Osteocyte (in vitro differentiated cells): ENCODE measurements at regions not wholly inside any gene's neighbourhood (a gene's known extent, or its start where the extent isn't known, plus 50 kb on each side); places are given as distances from the start of the nearest gene placed in this dataset.

Experiments used
- DNase-seq: peaks from one replicate; pipeline ENCODE4 v3.0.0; 2021; ENCODE audit warnings: mixed read lengths; ENCODE audit not compliant: unreplicated experiment; ENCODE audit errors: extremely low spot score
- H3K27ac Mint-ChIP-seq: one replicate; pipeline ENCODE4 v1.8.0; 2021; ENCODE audit warnings: mild to moderate bottlenecking, mixed read lengths; ENCODE audit not compliant: unreplicated experiment
- H3K27me3 Mint-ChIP-seq: one replicate; pipeline ENCODE4 v1.8.0; 2021; ENCODE audit warnings: mixed read lengths; ENCODE audit not compliant: unreplicated experiment
- H3K36me3 Mint-ChIP-seq: one replicate; pipeline ENCODE4 v1.8.0; 2021; ENCODE audit warnings: mixed read lengths; ENCODE audit not compliant: unreplicated experiment
- H3K4me1 Mint-ChIP-seq: one replicate; pipeline ENCODE4 v1.8.0; 2021; ENCODE audit warnings: mixed read lengths; ENCODE audit not compliant: unreplicated experiment
- H3K4me3 Mint-ChIP-seq: one replicate; pipeline ENCODE4 v1.8.0; 2021; ENCODE audit warnings: mild to moderate bottlenecking, moderate library complexity, mixed read lengths; ENCODE audit not compliant: unreplicated experiment
- H3K9me3 Mint-ChIP-seq: one replicate; pipeline ENCODE4 v1.8.0; 2021; ENCODE audit warnings: mixed read lengths; ENCODE audit not compliant: unreplicated experiment
- CTCF ChIP-seq: fragments of 200-600 bp; sonication (generic); IDR thresholded peaks from 2 replicates; pipeline ENCODE4 v1.5.0; 2021; ENCODE audit warnings: antibody characterized with exemption, mild to moderate bottlenecking, moderate library complexity

- H3K4me1 Mint-ChIP-seq = peaks cover 20% of the 10 kb centered on the region
- peaks cover 18% of the 10 kb centered on the region for H3K9me3 Mint-ChIP-seq
- no peak overlapping the region for H3K27ac Mint-ChIP-seq
- no peak overlapping the region for H3K4me3 Mint-ChIP-seq
- no peak for DNase-seq
- no peaks in the 10 kb centered on the region for H3K27me3 Mint-ChIP-seq
- peaks cover 16% of the 10 kb centered on the region for H3K36me3 Mint-ChIP-seq
- TF ChIP-seq CTCF = no peak
Measured at GRCh38 chr4:114249561-114249960, 270.1 kb upstream of the ARSJ start.

GRCh38 chr4:114249976-114250375 is 270.5 kb upstream of the ARSJ start:
- no peaks in the 10 kb centered on the region for H3K27me3 Mint-ChIP-seq

GRCh38 chr4:114250439-114250891 is 271.0 kb upstream of the ARSJ start:
- DNase-seq = no peak
- H3K4me1 Mint-ChIP-seq = peaks cover 21% of the 10 kb centered on the region
- H3K4me3 Mint-ChIP-seq = peak overlapping the region; percentile 45
- H3K27ac Mint-ChIP-seq = peak overlapping the region; percentile 81
- H3K27me3 Mint-ChIP-seq = no peaks in the 10 kb centered on the region
- H3K36me3 Mint-ChIP-seq = peaks cover 21% of the 10 kb centered on the region
- peaks cover 27% of the 10 kb centered on the region for H3K9me3 Mint-ChIP-seq
- no peak for TF ChIP-seq CTCF

More at GRCh38 chr4:114249976-114250375, 270.5 kb upstream of the ARSJ start:
- DNase-seq = no peak
- Mint-ChIP-seq H3K4me3 (no peak overlapping the region), H3K4me1 (peaks cover 19% of the 10 kb centered on the region), H3K9me3 (peaks cover 22% of the 10 kb centered on the region), H3K27ac (peak overlapping the region; percentile 81), H3K36me3 (peaks cover 20% of the 10 kb centered on the region)
- no peak for TF ChIP-seq CTCF

GRCh38 chr4:114251020-114251419 is 271.6 kb upstream of the ARSJ start:
- Mint-ChIP-seq H3K36me3 (peaks cover 21% of the 10 kb centered on the region), H3K4me1 (peaks cover 24% of the 10 kb centered on the region), H3K27me3 (no peaks in the 10 kb centered on the region), H3K4me3 (no peak overlapping the region), H3K9me3 (peaks cover 30% of the 10 kb centered on the region), H3K27ac (peak overlapping the region; percentile 81)
- DNase-seq = no peak
- TF ChIP-seq CTCF = no peak

GRCh38 chr4:114252499-114252898 is 273.1 kb upstream of the ARSJ start:
- Mint-ChIP-seq H3K9me3 (peaks cover 34% of the 10 kb centered on the region), H3K4me1 (peaks cover 26% of the 10 kb centered on the region), H3K4me3 (no peak overlapping the region), H3K27ac (no peak overlapping the region), H3K27me3 (no peaks in the 10 kb centered on the region), H3K36me3 (peaks cover 23% of the 10 kb centered on the region)
- TF ChIP-seq CTCF = no peak
- no peak for DNase-seq
